ENCODE measurements at regions not wholly inside any gene's neighbourhood (a gene's known extent, or its start where the extent isn't known, plus 50 kb on each side); places are given as distances from the start of the nearest gene placed in this dataset.

- DNase-seq, result no peak
Observed at GRCh38 chr20:39333211-39333610, 371.1 kb downstream of the DHX35 start.

- no peak for DNase-seq
Observed at GRCh38 chr20:39328347-39328746, 366.2 kb downstream of the DHX35 start.

GRCh38 chr20:39326050-39326449 lies 363.9 kb downstream of the DHX35 start:
- DNase-seq, result no peak

- DNase-seq, result no peak
Observed at GRCh38 chr20:39318911-39319310, 356.8 kb downstream of the DHX35 start.

- peak in 1 of 2 donors; percentile 0 for DNase-seq
Observed at GRCh38 chr20:39312676-39313075, 350.5 kb downstream of the DHX35 start.

- DNase-seq, result no peak
Observed at GRCh38 chr20:39311851-39312506, 349.8 kb downstream of the DHX35 start.

- no peak for DNase-seq
Observed at GRCh38 chr20:39310363-39310995, 348.3 kb downstream of the DHX35 start.

- no peak for DNase-seq
Observed at GRCh38 chr20:39309458-39309857, 347.3 kb downstream of the DHX35 start.

GRCh38 chr20:39302312-39302711 lies 340.2 kb downstream of the DHX35 start:
- no peak for DNase-seq

- DNase-seq, result no peak
Observed at GRCh38 chr20:39299783-39300182, 337.6 kb downstream of the DHX35 start.

- DNase-seq, result no peak
Observed at GRCh38 chr20:39298571-39299506, 336.7 kb downstream of the DHX35 start.

- no peak for DNase-seq
Observed at GRCh38 chr20:39298121-39298520, 336.0 kb downstream of the DHX35 start.

GRCh38 chr20:39295301-39295700 lies 333.2 kb downstream of the DHX35 start:
- no peak for DNase-seq

GRCh38 chr20:39294137-39294725 lies 332.1 kb downstream of the DHX35 start:
- no peak for DNase-seq

- no peak for DNase-seq
Observed at GRCh38 chr20:39292193-39292736, 330.1 kb downstream of the DHX35 start.

- no peak for DNase-seq
Observed at GRCh38 chr20:39291301-39291700, 329.2 kb downstream of the DHX35 start.

- DNase-seq, result no peak
Observed at GRCh38 chr20:39290575-39290974, 328.4 kb downstream of the DHX35 start.

- no peak for DNase-seq
Observed at GRCh38 chr20:39289831-39290230, 327.7 kb downstream of the DHX35 start.

GRCh38 chr20:39289316-39289715 lies 327.2 kb downstream of the DHX35 start:
- DNase-seq, result no peak

GRCh38 chr20:39283464-39283863 lies 321.3 kb downstream of the DHX35 start:
- no peak for DNase-seq

GRCh38 chr20:39282619-39283092 lies 320.5 kb downstream of the DHX35 start:
- no peak for DNase-seq

- DNase-seq, result no peak
Observed at GRCh38 chr20:39280875-39281274, 318.7 kb downstream of the DHX35 start.
